Activated CD8-positive, alpha-beta memory T cell treated with anti-CD3 and anti-CD28 coated beads, Interleukin-2, amount 50 U/mL, for 4 hours (primary cell): ENCODE measurements at regions not wholly inside any gene's neighbourhood (a gene's known extent, or its start where the extent isn't known, plus 50 kb on each side); places are given as distances from the start of the nearest gene placed in this dataset.

Experiments
- DNase-seq: peaks from one replicate; pipeline ENCODE4 v3.0.0-alpha.2; 2020

DNA sequence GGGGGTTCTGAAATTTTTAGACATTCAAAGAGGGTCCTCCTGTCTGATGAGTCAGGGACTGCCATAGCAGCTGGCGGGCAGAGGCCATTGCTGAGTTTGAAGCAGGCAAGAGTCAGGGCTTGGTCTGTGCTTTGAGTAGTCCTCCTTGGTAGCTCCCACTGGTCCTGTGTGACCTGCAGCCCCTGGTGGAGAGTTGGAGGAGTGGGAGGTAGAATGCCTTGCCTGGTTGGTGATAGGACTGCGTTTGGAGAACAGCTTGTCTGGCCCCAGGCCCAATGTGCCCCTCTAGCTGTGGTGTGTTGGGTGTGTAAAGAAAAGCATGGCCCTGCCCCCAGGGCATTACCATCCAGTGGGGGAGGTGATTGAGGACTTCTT lies 116.7 kb downstream of the BEGAIN start:
- DNase-seq = no peak

- DNase-seq = no peak
Measured at GRCh38 chr14:100471441-100472093, 115.7 kb downstream of the BEGAIN start.

GRCh38 chr14:100472094-100472455 lies 115.1 kb downstream of the BEGAIN start:
- no peak for DNase-seq

DNA sequence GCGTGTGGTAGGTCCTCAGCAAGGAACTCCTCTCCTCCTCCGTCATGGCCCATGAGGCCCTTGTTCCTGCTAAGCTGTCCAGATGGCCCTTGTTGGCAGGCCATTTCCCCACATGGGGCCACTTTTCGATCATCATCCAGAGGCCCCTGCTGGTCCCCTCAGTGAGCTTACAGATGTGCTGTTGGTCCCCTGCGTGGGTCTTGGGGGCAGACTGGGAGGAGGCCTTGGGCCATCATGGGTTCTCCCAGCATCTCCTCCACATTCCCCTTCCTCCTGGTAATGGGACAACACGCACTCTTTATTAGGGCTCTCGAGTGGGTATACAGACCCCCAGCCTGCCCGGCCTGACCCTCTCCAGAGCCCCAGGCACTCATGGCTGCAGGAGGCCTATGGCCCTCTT lies 114.7 kb downstream of the BEGAIN start:
- DNase-seq = no peak

DNA sequence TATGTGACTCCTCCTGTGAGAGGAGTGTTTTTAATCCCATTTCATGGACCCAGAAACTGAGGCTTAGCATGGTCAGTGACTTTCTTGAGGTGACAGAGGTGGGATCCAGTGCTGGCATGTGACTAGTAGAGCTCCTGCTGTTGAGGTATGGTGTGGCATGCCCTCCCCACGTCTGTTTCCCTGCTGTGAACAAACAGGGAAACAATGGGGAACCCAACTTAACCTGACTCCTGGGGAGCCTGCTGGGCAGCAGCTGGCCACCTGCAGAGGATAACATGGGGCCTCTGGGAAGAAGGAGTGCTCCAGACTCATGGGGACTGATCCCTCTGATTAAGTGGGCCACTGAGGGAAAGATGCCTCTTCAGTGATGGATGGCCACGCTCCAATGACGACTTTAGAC lies 114.0 kb downstream of the BEGAIN start:
- no peak for DNase-seq

DNA sequence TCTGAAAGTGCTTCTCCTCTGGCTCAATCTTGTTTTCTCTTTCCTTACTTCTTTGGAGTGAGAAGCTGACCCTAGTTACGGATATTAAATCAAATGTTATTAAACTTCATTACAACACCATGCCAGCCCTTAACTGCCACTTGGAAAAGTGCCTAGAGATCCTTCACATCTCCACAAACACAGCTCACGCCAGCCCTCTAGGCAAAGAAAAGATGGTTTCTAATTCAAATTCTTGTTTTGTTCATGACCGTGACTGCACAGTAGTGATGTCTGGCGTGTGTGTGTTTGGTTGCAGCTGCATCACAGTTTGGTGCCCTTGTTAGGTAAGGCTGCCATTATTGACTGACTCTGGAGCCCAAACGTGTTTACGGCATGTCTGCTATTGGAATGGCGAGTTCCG lies 113.0 kb downstream of the BEGAIN start:
- DNase-seq = no peak

DNA sequence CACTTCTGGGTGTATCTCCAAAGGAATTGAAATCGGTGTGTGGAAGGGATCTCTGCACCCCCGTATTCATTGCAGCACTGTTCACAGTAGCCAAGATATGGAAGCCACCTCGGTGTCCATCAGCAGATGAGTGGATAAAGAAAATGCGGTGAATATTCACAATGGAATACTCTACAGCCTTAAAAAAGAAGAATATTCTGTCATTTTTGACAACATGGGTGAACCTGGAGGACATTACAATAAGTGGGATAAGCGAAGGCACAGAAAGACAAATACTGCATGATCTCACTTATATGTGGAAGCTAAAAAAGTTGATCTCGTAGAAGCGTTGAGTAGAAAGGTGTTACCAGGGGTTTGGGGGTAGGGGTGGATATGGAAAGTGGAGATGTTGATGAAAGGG lies 111.9 kb downstream of the BEGAIN start:
- DNase-seq = no peak

DNA sequence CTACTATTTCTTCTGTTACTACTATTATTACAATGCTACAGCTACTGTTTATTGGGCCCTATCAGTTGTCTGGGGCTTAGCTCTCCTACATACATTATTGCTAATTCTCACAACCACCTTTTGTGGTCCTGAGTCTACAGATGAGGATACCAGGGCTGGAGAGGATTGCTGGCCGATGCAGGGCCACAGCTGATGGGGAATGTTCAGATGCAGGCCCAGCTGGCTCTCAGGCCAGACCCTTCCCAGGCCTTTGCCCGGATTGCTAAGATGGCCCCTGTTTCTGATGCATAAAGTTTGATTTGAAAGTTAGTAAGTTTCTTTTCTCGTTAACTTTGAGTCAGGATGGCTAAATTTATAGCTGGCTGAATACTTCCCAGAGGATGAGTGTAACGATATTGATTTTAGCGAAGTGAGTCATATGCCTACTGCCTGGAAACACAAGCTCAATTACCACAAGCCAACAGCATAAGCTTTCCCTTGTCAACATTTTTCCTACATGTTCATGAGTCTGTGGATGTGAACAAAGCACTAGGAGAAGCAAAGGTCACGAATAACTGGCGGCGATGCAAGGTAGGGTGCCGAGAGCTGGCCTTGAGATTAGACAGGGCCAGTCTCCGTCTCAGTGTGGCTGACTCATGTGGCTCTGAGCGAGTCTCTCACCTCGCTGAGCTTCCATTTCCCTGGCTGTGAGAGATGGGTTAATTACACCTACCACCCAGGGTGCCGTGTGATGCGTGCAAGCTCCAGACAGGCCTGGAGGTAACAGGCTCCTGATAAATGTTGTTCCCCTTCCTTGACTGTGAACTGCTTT lies 111.0 kb downstream of the BEGAIN start:
- no peak for DNase-seq

GRCh38 chr14:100484531-100485267 lies 102.5 kb downstream of the BEGAIN start:
- no peak for DNase-seq

DNA sequence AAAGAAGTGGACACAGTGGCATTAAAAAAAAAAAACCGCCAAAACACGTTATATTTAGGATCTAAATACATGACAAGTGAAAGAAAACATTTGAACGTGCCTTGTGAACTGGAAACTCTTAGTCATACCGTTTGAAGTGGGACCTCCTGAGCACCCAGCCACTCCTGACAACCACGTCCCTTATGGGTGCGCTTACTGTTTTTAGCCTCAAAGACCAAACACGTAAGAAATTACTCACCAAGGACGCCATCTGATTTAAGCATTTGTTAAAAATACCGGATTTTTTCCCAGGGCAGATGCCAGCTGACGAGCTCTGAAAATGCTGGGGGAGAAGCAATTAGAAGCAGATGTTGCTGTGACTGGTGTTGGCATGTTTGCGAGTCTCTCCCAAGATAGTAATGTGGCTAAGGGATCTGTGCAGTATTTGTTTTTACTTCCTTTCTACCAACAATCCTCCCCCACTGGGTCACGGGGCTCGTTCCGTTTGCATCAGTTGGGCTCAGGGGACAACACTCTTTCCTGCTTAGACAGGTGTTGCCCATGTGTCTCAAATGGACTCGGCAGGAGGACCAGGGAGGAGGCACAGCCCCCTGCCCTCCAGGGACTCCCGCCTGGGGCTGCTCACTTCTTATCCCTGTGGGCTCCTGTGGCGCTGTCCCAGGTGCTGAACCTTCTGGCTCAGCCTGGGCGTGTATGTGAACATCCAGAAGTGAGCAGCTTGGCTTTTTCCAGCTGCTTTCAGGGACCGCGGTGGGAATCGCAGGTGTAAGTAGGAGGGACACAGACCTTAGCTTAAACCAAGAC lies 101.0 kb downstream of the BEGAIN start:
- peak; percentile 58 for DNase-seq
